NCI-H2196 (cell line): ENCODE measurements at regions not wholly inside any gene's neighbourhood (a gene's known extent, or its start where the extent isn't known, plus 50 kb on each side); places are given as distances from the start of the nearest gene placed in this dataset.

Source experiments
- DNase-seq: peaks from one replicate; lab custom pipeline; 2025; ENCODE audit not compliant: unreplicated experiment; lab: John Stamatoyannopoulos, UW

DNA sequence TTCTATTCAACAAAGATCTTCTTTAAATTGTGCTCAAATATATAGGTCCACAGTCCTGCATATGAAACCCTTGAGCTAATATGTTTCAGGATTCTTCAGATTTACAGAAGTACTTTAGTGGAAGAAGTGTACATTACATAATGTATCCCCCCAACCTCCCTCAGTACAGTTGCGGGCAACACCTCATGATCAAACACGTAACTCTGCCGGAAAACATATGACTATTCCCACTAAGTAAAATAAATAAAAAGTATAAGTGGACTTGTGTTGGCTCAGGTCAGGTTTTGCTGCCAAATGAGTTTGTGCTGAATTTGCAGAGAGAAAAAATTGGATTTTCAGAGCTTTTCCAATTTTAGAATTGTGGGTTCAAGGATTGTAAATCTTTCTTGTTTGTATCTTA, 267.6 kb upstream of the MDFIC2 start:
- DNase-seq, result no peak

DNA sequence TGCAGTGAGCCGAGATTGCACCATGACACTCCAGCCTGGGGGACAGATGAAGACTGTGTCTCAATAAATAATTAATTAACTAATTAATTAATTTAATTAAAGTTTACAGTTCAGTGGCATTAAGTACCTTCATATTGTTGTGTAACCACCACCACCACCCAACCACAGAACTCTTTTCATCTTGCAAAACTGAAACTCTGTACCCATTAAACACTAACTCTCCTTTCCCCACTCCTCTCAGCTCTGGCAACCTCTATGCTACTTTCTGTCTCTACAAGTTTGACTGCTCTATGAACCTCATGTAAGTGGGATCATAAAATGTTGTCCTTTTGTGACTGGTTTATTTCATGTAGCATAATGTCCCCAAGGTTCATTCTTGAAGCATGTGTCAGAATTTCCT, 259.3 kb upstream of the MDFIC2 start:
- no peak for DNase-seq

DNA sequence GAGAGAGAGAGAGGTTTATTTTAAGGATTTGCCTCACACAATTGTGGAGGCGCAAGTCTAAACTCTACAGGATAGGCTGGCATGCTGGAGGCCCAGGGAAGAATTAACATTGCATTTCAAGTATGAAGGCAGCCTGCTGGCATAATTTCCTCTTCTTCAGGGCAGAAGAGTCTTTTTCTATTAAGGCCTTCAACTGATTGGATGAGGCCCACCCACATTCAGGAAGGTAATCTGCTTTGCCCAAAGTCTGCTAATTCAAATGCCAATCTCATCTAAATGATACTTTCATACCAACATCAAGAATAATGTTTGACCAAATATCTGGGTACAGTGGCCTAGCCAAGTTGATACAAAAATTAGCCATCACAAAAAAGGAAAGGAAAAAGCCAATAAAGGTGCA, 258.1 kb upstream of the MDFIC2 start:
- DNase-seq, result no peak

DNA sequence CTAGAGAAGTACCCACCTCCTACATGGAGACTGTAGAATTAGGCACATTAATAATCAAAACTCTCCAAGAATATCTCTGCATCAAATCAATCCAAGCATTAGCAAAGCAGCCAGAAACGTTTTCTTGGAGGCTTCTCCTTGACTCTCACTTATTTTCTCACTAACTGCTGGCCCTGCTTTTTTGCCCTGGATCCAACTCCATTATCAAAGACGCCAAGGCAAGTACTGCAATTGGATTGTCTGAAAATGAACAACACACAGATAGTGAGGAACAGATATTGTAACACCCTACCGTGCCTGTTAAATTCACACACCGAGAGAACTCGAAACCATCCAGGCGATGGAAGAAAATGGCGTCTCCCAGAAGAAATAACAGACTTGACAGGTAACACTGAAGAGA, 256.2 kb upstream of the MDFIC2 start:
- no peak for DNase-seq

DNA sequence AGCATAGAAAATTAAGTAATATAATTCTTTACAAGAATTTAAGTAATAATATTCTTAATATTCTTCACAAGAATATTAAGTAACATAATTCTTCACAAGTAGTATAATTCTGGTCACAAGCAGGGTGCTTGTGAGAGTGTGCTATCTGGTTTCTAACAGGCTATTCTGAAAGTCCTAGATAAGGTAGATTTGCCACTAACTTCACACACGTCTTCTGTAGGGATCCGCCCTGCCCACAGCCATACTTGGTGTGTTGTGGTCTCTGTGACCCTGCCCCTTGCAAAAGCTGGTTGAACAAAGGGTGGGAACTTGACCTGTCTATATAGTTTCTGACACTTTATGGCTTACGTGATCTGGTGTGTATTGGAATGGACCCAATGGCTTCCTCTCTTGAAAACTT, 253.4 kb upstream of the MDFIC2 start:
- no peak for DNase-seq

DNA sequence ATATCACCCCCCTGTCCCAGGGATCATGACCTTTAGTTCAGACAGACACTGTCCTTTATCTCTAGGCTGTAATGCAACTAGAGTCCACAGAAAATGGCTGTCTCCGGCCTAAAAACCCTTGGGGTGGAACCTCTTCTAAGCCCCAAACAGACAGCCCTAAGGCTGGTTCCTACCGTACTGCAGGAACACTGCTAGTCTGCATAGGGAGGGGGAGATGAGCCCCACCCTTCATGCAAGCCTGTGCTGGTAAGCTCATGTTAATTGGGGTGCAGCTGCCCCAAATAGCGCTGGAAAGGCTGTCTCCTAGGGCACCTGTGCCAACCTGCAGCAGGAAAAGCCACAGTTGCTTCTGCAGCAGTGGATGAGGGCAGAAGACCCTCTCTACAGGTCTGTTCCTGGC, 252.1 kb upstream of the MDFIC2 start:
- DNase-seq, result no peak

DNA sequence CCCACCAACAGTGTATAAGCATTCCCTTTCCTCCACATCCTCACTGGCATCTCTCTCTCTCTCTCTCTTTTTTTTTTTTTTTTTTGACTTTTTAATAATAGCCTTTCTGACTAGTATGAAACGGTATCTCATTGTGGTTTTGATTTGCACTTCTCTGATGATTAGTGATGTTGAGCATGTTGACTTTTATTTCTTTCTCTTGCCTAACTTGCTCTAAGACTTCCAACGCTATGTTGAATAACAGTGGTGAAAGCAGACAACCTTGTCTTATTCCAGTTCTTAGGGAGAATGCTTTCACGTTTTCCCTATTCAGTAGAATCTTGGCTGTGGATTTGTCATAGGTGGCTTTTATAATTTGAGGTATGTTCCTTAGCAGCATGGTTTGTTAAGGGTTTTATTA, 249.4 kb upstream of the MDFIC2 start:
- DNase-seq, result no peak

DNA sequence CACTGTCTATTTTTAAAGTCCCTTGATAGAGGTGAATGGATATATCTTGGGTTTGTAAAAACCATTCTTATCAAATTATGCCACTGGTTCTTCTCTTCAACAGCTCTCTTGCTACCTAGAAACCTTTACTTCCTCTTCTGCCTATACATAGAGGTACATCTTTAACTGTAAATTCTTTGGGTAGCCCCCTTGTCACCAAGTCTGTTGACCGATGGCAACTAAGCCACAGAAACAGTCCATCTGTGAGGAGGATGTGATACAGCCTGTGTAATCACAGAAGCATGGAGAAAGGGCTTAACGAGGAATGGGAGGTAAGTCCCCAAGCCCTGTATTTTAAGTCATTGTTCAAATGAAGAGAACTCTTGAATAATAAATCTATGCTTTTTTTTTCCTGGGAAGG, 246.5 kb upstream of the MDFIC2 start:
- DNase-seq, result no peak

DNA sequence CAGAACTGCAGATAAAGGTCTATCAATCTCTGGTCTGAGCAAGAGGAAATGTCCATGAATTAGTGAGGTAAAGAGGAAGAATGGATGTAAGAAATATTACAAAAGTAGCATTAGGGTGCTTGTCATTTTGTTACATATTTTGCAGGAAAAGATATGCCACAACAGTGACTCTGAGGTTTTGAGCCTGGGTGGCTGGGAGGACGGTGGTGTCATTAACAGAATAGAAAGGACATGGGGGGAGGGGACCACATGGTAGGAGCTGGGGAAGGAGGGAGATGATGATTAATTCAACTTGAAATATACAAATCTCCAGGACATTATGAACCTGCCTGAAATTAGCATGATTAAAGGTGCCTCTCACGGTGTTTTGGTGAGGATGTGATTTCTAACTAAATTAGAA, 245.5 kb upstream of the MDFIC2 start:
- DNase-seq, result no peak

DNA sequence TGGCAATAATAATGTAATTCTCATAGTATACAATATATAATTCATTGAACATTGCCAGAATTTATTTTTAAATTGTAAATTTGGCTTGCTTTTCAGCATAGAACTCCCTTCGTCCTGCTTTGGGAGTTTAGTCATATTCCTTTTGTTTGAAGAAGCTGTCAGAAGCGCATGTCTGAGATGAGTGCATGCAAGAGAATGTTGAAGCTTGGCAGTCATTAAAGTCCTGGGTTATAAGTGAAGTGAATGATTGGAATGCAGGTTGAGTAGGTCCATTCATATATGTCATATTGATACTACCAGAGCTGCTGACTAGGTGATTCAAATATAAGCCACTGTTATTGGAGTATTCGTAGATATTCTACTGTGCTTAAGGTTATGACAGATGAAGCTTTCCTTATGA, 243.6 kb upstream of the MDFIC2 start:
- no peak for DNase-seq

DNA sequence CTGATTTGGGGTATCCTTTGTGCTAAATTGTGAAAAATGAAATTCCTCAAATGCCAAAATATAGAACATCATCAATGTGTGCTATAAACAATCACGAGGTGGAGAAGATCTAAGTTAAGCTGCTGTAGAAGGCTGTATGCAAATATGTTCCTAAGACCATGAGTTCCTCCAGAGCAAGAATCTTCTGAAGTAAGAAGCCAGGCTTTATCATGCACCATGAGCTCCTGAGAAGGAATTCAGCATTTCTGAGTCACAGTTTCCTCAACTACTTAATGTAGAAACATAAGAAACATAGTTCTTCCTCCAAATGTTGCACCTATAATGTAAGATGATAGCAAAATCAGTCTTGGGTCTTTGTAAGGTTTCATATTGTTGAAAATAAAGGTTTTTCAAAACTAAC, 241.7 kb upstream of the MDFIC2 start:
- DNase-seq, result no peak

DNA sequence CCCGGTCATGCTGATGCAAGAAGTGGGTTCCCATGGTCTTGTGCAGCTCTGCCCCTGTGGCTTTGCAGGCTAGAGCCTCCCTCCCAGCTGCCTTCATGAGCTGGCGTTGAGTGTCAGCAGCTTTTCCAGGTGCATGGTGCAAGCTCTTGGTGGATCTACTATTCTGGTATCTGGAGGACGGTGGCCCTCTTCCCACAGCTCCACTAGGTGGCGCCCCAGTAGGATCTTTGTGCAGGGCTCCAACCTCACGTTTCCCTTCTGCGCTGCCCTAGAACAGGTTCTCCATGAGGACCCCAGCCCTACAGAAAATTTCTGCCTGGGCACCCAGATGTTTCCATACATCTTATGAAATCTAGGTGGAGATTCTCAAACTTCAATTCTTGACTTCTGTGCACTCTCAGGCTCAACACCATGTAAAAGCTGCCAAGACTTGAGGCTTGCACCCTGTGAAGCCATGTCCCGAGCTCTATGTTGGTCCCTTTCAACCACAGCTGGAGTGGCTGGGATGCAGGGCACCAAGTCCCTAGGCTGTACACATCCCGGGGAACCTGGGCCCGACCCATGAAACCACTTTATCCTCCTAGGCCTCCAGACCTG, 238.4 kb upstream of the MDFIC2 start:
- DNase-seq, result peak; percentile 14

DNA sequence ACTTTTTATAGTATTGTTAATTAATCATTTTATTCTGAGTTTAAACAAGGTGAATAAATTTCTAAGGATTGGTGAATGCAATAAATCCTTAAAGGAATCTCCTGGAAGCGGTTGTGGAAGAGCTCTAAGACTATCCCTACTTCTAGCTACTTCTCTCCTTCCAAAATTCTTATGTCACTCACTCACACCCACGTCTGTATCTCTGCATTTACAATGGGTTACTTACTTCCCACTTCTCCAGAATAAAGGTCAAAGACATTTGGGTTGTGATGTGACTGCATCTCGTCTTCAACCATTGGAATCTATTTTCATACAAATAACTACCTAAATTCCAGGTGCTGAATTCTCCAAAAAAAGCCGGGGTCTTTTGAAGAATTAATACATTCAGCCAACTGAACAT, 234.2 kb upstream of the MDFIC2 start:
- no peak for DNase-seq

DNA sequence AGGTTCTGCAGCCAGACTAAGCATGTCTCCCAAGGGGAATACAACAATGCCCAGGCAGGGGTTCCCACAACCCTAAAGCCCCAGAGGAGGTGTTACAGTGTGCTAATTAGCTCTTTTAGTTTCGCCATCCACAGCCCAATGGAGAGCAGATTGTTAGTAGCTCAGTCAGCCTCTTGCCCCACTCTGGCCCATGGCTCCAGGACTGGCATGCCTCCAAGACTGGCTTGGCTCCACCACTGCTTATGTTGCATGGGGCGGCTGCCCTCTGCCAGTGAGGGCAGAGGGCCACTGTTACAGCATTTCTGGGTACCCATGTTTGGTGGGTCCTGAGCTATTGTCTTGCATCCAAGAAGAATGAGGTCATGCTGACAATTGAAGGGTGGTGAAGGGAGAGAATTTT, 231.1 kb upstream of the MDFIC2 start:
- no peak for DNase-seq

DNA sequence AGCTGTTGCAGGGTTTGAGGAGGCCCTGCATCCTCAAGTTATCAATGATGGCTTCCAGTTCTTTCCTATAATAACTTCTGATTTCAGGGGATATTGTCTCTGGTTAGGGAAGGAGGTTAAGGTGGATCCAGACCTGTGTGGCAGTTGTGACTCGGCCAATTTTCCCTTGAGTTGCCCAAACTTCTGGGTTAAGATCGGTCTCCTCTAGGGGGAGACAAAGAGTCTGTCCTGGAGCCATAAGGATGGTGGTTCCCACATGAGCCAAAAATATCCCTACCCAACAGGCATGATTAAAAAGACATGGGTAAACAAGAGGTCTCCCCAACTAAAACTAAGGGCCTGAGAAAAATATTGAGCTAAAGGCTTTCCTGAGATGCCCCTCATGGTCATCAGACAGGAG, 227.5 kb upstream of the MDFIC2 start:
- DNase-seq, result no peak

DNA sequence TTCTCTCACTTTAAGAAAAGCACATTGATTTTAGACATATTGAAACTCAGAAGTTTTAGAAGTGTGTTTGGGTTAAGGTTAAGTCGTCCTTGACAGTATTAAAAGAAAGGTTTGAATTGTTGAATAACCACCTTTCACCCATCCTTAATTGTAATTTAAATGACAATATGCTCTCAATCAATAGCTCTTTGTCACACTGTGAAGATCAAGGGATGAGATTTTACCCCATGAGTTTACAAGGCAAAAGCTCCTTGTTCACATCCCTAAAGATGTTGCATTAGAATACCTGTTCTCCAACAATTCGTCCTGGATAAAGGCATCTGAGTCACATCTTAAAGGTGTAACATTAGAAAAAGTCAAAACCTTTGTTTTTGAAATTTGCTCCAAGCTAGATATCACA, 220.4 kb upstream of the MDFIC2 start:
- no peak for DNase-seq

DNA sequence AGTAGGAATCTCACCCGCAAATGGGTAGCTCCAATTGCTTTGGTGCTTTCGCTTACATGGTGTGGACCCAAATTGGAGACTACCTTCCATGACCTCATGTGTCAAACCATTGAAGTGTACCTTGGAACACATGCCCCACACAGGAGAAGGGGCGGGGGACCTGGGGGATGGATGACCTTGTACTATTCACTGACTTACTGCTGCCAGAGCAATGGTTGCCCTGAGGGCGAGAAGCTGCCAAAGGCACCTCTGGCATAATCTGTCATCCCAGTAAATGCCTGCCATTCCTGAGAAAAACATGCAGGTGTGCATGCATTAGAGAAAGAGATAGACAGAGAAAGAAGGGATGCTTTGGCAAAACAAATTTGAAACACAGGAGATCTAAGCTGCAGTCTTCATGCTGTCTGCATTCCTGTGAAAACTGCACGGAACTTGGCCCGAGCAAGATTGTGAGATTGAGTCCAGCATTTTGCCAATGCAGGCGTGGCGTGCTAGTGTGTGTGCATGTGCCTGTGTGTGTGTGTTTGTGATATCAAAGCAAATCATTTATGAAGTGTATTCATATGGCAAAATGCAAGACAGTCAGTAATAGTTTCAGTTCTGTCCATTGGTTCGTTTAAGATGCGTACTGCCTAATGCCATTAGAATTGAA, 219.5 kb upstream of the MDFIC2 start:
- no peak for DNase-seq

DNA sequence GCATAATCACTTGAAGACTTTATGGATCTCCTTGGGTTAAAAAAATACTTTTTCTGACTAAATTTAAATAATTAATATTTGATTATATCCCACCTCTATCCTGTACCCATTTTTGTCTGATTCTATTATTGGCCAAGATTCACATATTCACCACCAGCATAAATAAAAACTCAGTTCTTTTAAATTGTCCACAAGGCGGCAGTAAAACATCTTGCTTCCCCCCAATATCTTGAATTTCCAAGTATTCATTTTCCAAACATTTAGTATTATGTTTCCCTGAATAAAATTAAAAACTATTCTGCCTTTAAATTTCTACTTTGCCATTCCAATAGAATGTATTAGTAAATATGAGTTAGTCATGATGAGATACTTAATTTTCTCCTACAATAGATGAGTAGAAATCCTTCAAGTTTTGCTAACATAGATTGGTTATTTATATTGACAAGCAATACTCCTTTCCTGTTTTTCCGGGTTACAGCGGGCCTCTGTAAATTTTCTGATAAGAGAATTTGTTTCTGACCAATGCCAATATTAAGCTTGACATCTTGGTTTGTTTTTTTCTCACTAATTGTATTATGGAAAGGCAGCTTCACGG, 218.7 kb upstream of the MDFIC2 start:
- peak; percentile 12 for DNase-seq

DNA sequence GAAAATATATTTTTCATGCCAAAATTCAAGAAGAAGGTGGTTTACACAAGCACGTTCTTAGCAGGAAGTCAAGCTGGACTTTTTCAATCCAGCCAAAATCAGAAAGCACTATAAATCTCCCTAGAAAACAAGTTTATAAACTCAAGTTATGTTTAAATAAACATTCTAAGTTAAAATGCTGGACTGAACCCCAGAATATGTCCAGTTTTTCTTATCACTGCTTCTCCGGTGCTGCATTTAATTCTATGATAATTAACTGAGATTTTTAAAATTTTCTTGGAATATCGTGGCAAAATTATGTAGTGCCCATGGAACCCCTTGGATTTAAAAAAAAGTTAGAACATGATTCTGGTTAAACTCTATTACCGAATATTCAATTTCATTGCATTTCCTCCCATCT, 218.2 kb upstream of the MDFIC2 start:
- DNase-seq, result no peak

DNA sequence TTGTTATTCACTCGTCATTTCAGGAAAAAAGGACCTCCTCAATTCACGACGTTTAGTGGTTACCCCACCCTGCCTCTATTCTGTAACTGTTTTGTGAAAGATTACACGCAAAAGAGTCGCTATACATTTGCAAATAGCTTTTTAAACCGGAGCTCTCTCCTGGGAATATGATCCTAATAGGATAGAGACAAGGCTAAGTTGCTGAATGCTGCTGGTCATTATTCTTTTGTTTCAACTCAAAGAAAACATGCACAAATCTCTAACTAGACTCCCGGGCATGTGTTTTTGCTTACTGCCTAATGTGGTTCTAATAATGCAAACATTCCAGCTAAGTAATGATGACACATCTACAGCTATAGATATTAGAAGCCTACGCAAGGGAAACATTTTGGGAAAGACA, 214.6 kb upstream of the MDFIC2 start:
- no peak for DNase-seq

DNA sequence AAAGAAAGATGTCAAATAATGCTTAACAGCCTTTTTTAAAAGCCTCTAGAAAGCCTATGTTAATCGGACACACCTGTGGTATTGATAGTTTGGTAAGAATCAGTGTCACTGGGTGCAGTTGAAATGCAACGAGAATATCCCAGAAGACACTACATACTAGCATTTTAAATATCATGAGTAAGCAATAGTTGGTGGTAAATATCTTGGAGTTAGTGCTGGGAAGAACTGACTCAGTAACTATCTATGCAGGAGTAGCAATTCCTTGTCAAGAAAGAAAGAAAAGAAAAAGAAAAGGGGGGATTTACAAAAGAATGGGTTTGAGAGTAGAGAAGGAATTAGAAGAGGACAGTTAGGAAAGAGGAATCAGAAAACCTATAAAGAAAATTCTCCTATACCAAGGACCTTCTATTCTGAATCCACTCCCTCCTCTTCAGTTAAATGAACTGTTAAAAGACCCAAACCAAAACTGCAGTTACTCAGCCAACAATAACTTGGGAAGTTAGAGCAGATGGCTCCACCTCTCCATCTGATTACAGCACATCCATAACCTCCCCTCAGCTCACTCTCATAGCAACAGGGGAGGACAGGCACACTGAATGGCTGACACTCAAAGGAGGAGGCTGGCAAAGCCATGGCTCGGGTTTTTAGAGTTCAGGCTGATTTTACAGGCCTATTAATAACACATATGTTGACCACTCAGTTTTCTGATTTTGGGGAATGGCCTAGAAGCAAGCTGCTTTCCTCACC, 207.6 kb upstream of the MDFIC2 start:
- no peak for DNase-seq

DNA sequence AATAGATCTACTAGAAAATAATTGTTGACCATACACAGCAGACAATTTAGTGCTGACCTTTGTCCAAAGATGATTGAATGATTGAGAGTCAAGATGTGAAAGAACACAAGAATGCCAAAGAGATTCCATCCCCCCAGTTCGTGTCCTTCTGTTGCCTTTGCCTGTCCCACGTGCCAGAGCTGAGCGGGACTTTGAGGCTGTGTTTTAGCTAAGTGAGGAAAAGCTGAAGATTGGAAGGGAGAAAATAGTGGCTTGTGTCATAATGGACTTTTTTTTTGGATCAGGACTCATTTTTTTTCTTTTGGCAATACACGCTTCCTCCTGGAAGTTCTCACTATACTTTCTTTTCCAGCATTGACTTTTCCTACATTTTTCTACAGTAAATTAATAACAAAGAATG, 206.6 kb upstream of the MDFIC2 start:
- DNase-seq, result no peak
